ENCODE measurements at regions not wholly inside any gene's neighbourhood (a gene's known extent, or its start where the extent isn't known, plus 50 kb on each side); places are given as distances from the start of the nearest gene placed in this dataset.

GRCh38 chr6:126766820-126767219 lies 351.7 kb upstream of the RSPO3 start:
- no peak for TF ChIP-seq CTCF (IDR thresholded peaks at IDR 0.05)
- no peak for TF ChIP-seq FOXP4 (CRISPR knock-in tag; IDR thresholded peaks at IDR 0.05)
- TF ChIP-seq PRDM15 (CRISPR knock-in tag; IDR thresholded peaks at IDR 0.05) = no peak
- TF ChIP-seq NR2C2 (CRISPR knock-in tag; IDR thresholded peaks at IDR 0.05) = no peak

All from WTC11 (cell line).